GM23338 (cell line): ENCODE measurements at regions not wholly inside any gene's neighbourhood (a gene's known extent, or its start where the extent isn't known, plus 50 kb on each side); places are given as distances from the start of the nearest gene placed in this dataset.

ENCODE experiments used
- ATAC-seq: fragments of 200-7000 bp; cut with Tn5 transposase; 3 replicates; pipeline ENCODE4 v1.9.1; 2020
- DNase-seq: peaks from one replicate; pipeline ENCODE4 v3.0.0-alpha.2; 2015; ENCODE audit warnings: low spot score
- H2AFZ ChIP-seq: fragments of 200-600 bp; sonication (generic); 2 replicates; pipeline ENCODE4 v1.8.0; 2016; ENCODE audit warnings: antibody characterized with exemption, mild to moderate bottlenecking, moderate library complexity
- H3F3A ChIP-seq: fragments of 200-600 bp; sonication (generic); replicated peaks from 2 replicates; pipeline ENCODE4 v1.8.0; 2017; ENCODE audit warnings: antibody characterized with exemption, mixed run types, low read depth
- H3K27ac ChIP-seq: fragments of 200-600 bp; sonication (generic); 2 replicates; pipeline ENCODE4 v1.6.1; 2016; ENCODE audit warnings: low read depth
- H3K27me3 ChIP-seq: fragments of 200-600 bp; sonication (generic); 2 replicates; pipeline ENCODE4 v1.8.0; 2016; ENCODE audit warnings: mild to moderate bottlenecking, mixed run types, moderate library complexity; ENCODE audit not compliant: insufficient read depth
- H3K36me3 ChIP-seq: fragments of 200-600 bp; sonication (generic); 2 replicates; pipeline ENCODE4 v1.8.0; 2016; ENCODE audit warnings: mild to moderate bottlenecking; ENCODE audit not compliant: insufficient read depth
- H3K4me1 ChIP-seq: fragments of 200-600 bp; sonication (generic); 2 replicates; pipeline ENCODE4 v1.8.0; 2016; ENCODE audit warnings: mild to moderate bottlenecking, moderate library complexity; ENCODE audit not compliant: insufficient read depth
- H3K4me2 ChIP-seq: fragments of 200-600 bp; sonication (generic); 2 replicates; pipeline ENCODE4 v1.7.1; 2017; ENCODE audit warnings: mixed run types
- H3K4me3 ChIP-seq: fragments of 200-600 bp; sonication (generic); 2 replicates; pipeline ENCODE4 v1.6.1; 2016; ENCODE audit warnings: mixed run types
- H3K79me2 ChIP-seq: fragments of 200-600 bp; sonication (generic); replicated peaks from 2 replicates; pipeline ENCODE4 v1.8.0; 2017; ENCODE audit warnings: mild to moderate bottlenecking; ENCODE audit not compliant: insufficient read depth
- H3K9me2 ChIP-seq: fragments of 200-600 bp; sonication (generic); 2 replicates; pipeline ENCODE4 v1.8.0; 2017; ENCODE audit not compliant: insufficient read depth
- H4K20me1 ChIP-seq: fragments of 200-600 bp; sonication (generic); replicated peaks from 2 replicates; pipeline ENCODE4 v1.8.0; 2017; ENCODE audit warnings: mild to moderate bottlenecking; ENCODE audit not compliant: insufficient read depth
- H3K27ac Mint-ChIP-seq: 2 replicates; pipeline ENCODE4 v1.8.0; 2020; ENCODE audit warnings: inconsistent platforms, mild to moderate bottlenecking, moderate library complexity, mixed read lengths
- H3K27me3 Mint-ChIP-seq: 3 replicates; pipeline ENCODE4 v1.8.0; 2022; ENCODE audit warnings: low read depth, mild to moderate bottlenecking, moderate library complexity, mixed read lengths, inconsistent platforms; ENCODE audit not compliant: insufficient read depth, poor library complexity
- H3K36me3 Mint-ChIP-seq: 3 replicates; pipeline ENCODE4 v1.8.0; 2021; ENCODE audit warnings: low read depth, mild to moderate bottlenecking, inconsistent platforms, moderate library complexity, mixed read lengths
- H3K4me1 Mint-ChIP-seq: 3 replicates; pipeline ENCODE4 v1.8.0; 2020; ENCODE audit warnings: mild to moderate bottlenecking, inconsistent platforms, mixed read lengths
- H3K4me3 Mint-ChIP-seq: 3 replicates; pipeline ENCODE4 v1.8.0; 2021; ENCODE audit warnings: moderate library complexity, mild to moderate bottlenecking, inconsistent platforms, mixed read lengths
- H3K9me3 Mint-ChIP-seq: 3 replicates; pipeline ENCODE4 v1.8.0; 2020; ENCODE audit warnings: moderate library complexity, mild to moderate bottlenecking, inconsistent platforms, mixed read lengths
- CREB1 ChIP-seq: fragments of 250-450 bp; sonication (Bioruptor Pico); IDR thresholded peaks from 2 replicates; pipeline ENCODE4 v1.5.0; 2020; ENCODE audit warnings: low read depth, mild to moderate bottlenecking, moderate library complexity
- CTCF ChIP-seq, 2 experiments: fragments of 200-600 bp in 1 of 2; sonication (generic) in 1 of 2; conservative IDR thresholded peaks; 2 replicates each; pipeline versions ENCODE4 v1.5.1 to v1.6.1; 2016 to 2017; ENCODE audit warnings: antibody characterized with exemption in 2 of 2, low read depth in 2 of 2, mild to moderate bottlenecking in 2 of 2, moderate library complexity in 1 of 2
- ETS1 ChIP-seq: IDR thresholded peaks from 2 replicates; pipeline ENCODE4 v1.6.1; 2016; ENCODE audit warnings: antibody characterized with exemption
- EZH2 ChIP-seq: fragments of 200-600 bp; sonication (generic); IDR thresholded peaks from one replicate; pipeline ENCODE4 v1.8.0; 2017; ENCODE audit warnings: antibody characterized with exemption, mild to moderate bottlenecking, low read depth; ENCODE audit not compliant: unreplicated experiment
- EZH2phosphoT487 ChIP-seq: fragments of 200-600 bp; sonication (generic); IDR thresholded peaks from one replicate; pipeline ENCODE4 v1.8.1; 2018; ENCODE audit warnings: antibody characterized with exemption; ENCODE audit not compliant: unreplicated experiment
- JUNB ChIP-seq: IDR thresholded peaks from one replicate; pipeline ENCODE4 v1.6.1; 2016; ENCODE audit warnings: antibody characterized with exemption; ENCODE audit not compliant: unreplicated experiment
- NANOG ChIP-seq: IDR thresholded peaks from 2 replicates; pipeline ENCODE4 v1.6.1; 2016; ENCODE audit warnings: antibody characterized with exemption, borderline replicate concordance
- POLR2AphosphoS5 ChIP-seq: IDR thresholded peaks from 2 replicates; pipeline ENCODE4 v1.6.1; 2016; ENCODE audit warnings: antibody characterized with exemption, low read depth
- REST ChIP-seq: IDR thresholded peaks from one replicate; pipeline ENCODE4 v1.6.1; 2018; ENCODE audit warnings: antibody characterized with exemption; ENCODE audit not compliant: unreplicated experiment
- STAT1 ChIP-seq: IDR thresholded peaks from one replicate; pipeline ENCODE4 v1.6.1; 2016; ENCODE audit warnings: antibody characterized with exemption; ENCODE audit not compliant: unreplicated experiment
- ZNF114 ChIP-seq: fragments of 250-450 bp; sonication (Bioruptor Pico); IDR thresholded peaks from 2 replicates; pipeline ENCODE4 v1.5.0; 2020; ENCODE audit warnings: mild to moderate bottlenecking, moderate library complexity

- Mint-ChIP-seq H3K36me3 (peaks cover 33% of the 10 kb centered on the region), H3K9me3 (peaks cover 54% of the 10 kb centered on the region), H3K27ac (no peak overlapping the region), H3K4me3 (no peak overlapping the region), H3K27me3 (peaks cover 7% of the 10 kb centered on the region), H3K4me1 (peaks cover 7% of the 10 kb centered on the region)
- Histone ChIP-seq H3K4me3 (no peak overlapping the region), H3F3A (no peaks in the 10 kb centered on the region), H3K27me3 (no peaks in the 10 kb centered on the region), H3K36me3 (no peaks in the 10 kb centered on the region), H3K79me2 (no peaks in the 10 kb centered on the region), H3K27ac (no peak overlapping the region), H3K9me2 (no peaks in the 10 kb centered on the region), H3K4me1 (peaks cover 10% of the 10 kb centered on the region; the same call in 1 of the 2 replicates), H2AFZ (no peak overlapping the region), H3K4me2 (no peak overlapping the region), H4K20me1 (no peaks in the 10 kb centered on the region)
- no peak for TF ChIP-seq EZH2
- no peak for TF ChIP-seq CREB1 (CRISPR knock-in tag)
- no peak for TF ChIP-seq ETS1
- no peak for TF ChIP-seq JUNB
- no peak for TF ChIP-seq STAT1
- TF ChIP-seq POLR2AphosphoS5 = no peak
- no peak for TF ChIP-seq EZH2phosphoT487
- TF ChIP-seq NANOG = no peak
- TF ChIP-seq ZNF114 (CRISPR knock-in tag) = no peak
- TF ChIP-seq REST = no peak
- no peak for TF ChIP-seq CTCF (conservative IDR thresholded peaks at IDR 0.05; ENCODE audit: low read depth in 2 of 2)
- DNase-seq (no peak), ATAC-seq (no peak)
Observed at GRCh38 chr18:8910186-8910822, 192.2 kb upstream of the NDUFV2 start.
